GM04503 (cell line): ENCODE measurements at regions not wholly inside any gene's neighbourhood (a gene's known extent, or its start where the extent isn't known, plus 50 kb on each side); places are given as distances from the start of the nearest gene placed in this dataset.

ENCODE experiments used
- DNase-seq: peaks from one replicate; pipeline ENCODE4 v3.0.0-alpha.2; 2012; ENCODE audit warnings: low read depth

DNA sequence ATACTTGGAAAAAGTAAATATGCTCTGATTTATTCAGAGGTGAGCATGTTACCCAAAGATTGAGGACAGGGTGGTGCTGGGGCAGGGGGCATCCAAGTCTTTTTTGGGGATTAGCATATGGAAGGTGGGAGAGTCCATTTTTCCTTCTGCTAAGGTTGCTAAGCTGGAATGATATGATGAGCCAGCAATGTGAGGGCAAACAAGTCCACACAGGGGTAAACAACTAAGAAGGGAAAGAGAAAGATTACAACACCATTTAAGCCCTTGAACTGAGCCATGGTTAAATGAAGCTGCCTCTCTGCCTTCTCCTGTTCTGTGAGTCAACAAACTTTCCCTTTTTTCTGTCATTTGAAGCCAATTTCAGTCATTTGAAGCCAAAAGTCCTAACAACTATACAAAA is 89.0 kb downstream of the RPL22L1 start:
- DNase-seq, result no peak

- no peak for DNase-seq
Observed at GRCh38 chr3:170780471-170780870, 89.5 kb downstream of the RPL22L1 start.

- no peak for DNase-seq
Observed at GRCh38 chr3:170778240-170779217, 91.5 kb downstream of the RPL22L1 start.

- DNase-seq, result no peak
Observed at GRCh38 chr3:170777564-170777926, 92.5 kb downstream of the RPL22L1 start.

- DNase-seq, result no peak
Observed at GRCh38 chr3:170776887-170777563, 93.0 kb downstream of the RPL22L1 start.

DNA sequence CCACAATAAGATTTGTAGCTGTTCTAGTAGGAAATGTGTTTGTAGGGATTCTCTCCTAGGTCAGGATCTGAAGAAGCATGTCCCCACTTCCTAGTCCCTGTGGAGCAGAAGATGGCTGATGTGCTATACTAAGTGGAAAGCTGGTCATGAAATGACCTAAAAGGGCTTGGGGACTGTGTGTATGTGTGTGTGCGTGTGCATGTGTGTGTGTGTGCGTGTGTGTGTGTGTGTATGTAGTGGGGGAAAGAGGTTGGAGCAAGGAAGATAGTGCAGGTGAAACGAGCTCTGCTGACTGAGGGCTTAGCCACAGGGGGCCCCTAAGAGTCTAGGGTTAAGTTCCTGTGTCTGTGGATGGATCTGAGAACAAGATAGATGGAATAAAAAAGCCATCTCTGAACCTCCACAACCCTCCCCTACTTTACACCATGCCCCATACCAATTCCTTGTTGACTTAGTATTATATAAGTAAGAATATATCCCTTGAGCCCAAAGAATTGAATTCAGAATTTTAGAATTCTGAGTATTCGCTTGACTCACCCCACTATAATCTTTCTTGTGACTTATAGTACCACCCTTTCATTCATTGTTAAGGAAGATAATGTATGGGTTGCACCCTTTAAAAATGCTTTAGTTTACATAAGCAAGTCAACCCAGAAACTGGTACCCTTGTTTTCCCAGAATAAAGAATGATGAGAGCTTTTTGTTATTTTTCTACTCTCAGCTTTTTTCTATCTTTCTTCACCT is 96.1 kb downstream of the RPL22L1 start:
- DNase-seq, result no peak

- DNase-seq, result no peak
Observed at GRCh38 chr3:170772175-170772574, 97.8 kb downstream of the RPL22L1 start.

- DNase-seq, result no peak
Observed at GRCh38 chr3:170768334-170768801, 101.6 kb downstream of the RPL22L1 start.

GRCh38 chr3:170767576-170767941 is 102.4 kb downstream of the RPL22L1 start:
- no peak for DNase-seq

GRCh38 chr3:170766823-170767575 is 103.0 kb downstream of the RPL22L1 start:
- DNase-seq, result no peak

- no peak for DNase-seq
Observed at GRCh38 chr3:170766253-170766652, 103.7 kb downstream of the RPL22L1 start.

DNA sequence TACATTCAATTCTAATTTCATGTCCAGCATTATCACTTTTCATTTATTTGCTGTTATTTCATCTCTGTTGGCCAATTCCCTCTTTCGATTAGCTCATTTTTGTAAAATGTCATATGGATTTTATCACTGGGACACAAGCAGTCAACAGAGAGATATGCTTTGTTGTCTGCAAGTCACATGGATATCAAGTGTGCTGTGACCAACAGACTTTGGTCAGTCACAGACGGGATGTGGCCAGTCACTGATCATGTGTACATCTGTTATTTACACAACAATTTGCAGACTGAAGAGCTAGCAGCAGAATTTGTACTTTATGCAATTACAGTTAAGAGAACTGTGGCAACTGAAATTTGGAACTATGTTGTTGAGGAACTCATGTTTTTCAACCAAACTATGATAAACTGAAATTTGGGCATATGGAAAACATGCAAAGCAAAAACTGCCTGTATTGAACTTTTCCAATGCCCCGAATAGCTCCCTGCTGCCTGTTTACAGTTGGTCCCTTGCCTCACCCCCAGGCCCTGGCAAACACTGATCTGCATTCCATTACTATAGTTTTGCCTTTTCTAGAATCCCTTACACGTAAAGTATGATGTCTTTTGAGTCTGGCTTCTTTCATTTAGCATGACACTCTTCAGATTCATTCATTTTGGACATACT is 104.4 kb downstream of the RPL22L1 start:
- no peak for DNase-seq

DNA sequence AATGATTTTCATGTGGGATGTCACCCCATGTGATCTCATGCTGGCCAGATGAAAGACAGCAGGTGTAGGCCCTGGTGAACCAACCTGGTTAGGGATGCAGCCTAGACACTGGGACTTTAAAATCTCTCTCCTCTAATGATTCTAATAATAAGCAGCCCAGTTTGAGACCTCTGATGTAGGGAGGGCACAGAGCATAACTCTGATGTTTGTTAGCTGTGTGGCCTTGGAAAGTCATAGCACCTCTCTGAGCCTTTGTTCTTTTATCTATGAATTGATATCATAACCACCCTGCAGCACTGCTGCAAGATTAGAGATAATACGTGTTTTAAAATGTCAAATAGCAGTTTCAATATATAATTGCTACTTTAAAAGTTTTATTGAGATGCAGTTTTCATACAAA is 106.0 kb downstream of the RPL22L1 start:
- DNase-seq, result no peak

DNA sequence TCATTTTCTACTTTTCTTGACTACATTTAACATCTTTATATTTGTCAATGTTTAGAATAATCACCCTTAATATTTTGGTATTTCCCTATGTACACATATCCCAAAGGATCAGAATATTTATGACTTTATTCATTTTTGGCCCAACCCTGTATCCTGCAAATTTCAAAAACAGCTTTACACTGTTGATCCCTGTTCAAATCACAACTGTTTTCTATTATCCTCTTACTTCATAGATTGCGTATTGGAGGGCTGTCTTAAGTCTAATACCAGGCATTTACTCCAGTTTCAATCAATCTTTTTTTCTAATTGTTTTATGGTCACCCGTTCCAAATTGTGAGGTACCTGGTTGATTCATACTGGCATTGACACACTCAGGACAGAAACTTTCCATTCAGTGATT is 107.9 kb downstream of the RPL22L1 start:
- no peak for DNase-seq

- DNase-seq, result no peak
Observed at GRCh38 chr3:170761103-170761502, 108.9 kb downstream of the RPL22L1 start.

- DNase-seq, result no peak
Observed at GRCh38 chr3:170760174-170760526, 109.8 kb downstream of the RPL22L1 start.

DNA sequence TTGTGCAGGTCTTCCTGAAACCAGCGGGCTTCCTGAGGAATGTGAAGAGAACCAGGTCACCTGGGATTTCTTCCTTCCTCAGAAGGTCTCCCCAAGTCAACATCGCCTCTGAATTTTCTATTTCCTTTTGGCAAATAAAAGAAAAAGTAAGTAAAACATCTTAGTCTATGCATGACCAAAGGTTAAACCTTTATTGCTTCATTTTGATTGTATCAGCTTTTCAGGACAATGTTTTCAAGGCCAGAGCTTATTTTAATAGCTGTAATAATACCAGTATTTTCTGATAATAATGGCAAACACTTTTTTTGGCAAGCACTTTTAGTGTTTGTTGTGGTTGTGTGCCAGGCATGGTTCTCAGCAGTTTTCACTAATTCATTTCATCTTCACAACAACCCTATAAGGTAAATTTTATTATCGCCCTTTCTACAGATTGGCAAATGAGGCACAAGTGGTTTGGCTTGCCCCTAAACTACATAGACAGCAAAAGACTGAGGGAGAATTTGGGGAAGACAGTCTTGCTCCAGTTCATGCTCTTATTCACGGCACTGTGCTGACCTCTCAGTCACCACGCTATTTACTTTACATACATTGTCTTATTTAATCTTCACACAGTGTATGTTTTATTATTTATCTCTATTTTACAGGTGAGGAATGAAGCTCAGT is 110.4 kb downstream of the RPL22L1 start:
- DNase-seq, result no peak

GRCh38 chr3:170757038-170757437 is 113.0 kb downstream of the RPL22L1 start:
- DNase-seq, result no peak

DNA sequence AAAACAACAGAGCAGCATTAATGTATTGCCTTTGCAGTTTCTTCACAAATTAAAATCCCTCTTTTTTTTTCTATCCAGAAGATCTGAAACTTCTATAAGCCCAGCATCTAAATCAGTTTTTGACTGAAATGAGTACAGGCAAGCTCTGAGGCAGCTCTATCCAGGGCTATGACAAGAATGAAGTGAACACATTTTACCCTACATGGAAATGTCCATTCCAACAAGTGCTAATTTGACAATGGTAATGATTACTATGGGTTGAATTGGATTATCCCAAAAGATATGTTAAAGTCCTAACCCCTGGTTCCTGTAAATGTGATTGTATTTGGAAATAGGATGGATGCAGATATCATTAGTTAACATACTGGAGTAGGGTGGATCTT is 115.7 kb downstream of the RPL22L1 start:
- no peak for DNase-seq

GRCh38 chr3:170753421-170754310 is 116.3 kb downstream of the RPL22L1 start:
- DNase-seq, result no peak
